ENCODE measurements at regions not wholly inside any gene's neighbourhood (a gene's known extent, or its start where the extent isn't known, plus 50 kb on each side); places are given as distances from the start of the nearest gene placed in this dataset.

DNA sequence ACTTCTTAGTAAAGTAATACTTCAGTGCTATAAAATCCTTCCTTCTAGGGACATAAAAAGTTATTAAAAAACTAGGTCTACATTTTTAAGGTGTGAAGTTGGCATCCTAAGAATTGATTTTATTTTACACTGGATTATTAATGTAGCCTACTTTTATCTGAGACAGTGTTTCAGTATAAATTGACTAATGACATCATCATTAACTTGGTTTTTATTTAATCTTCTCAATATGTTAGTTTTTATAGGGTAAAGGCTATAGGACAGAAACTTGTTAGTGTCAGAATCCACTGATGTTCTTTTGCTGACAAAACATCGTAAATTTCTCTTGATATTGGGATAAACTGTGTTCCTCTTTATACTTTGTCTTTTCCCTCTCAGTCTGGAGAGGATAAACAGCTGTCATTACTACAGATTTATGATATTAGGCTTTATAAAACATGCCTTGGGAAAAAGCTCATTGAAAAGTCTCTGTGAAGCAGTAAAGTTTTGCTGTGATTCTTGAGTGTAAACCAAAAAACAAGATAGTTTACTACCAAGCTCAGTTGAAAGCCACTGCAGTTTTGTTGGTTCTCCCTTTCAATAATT, 569.9 kb downstream of the EPHA4 start:
- TF ChIP-seq, protein P1, sequence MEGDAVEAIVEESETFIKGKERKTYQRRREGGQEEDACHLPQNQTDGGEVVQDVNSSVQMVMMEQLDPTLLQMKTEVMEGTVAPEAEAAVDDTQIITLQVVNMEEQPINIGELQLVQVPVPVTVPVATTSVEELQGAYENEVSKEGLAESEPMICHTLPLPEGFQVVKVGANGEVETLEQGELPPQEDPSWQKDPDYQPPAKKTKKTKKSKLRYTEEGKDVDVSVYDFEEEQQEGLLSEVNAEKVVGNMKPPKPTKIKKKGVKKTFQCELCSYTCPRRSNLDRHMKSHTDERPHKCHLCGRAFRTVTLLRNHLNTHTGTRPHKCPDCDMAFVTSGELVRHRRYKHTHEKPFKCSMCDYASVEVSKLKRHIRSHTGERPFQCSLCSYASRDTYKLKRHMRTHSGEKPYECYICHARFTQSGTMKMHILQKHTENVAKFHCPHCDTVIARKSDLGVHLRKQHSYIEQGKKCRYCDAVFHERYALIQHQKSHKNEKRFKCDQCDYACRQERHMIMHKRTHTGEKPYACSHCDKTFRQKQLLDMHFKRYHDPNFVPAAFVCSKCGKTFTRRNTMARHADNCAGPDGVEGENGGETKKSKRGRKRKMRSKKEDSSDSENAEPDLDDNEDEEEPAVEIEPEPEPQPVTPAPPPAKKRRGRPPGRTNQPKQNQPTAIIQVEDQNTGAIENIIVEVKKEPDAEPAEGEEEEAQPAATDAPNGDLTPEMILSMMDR (IDR thresholded peaks at IDR 0.05) = no peak
- no peak for TF ChIP-seq POLR2A (IDR thresholded peaks at IDR 0.05)
- DNase-seq = no peak
- H3K4me1 ChIP-seq = no peaks in the 10 kb centered on the region
- no peaks in the 10 kb centered on the region for H3K9me3 ChIP-seq
- H3K27ac ChIP-seq = no peak overlapping the region
- no peak overlapping the region for H3K4me3 ChIP-seq (replicated peaks in 1 of 3)
- 0% methylated on average over 1 of the region's 1 CpG for WGBS, 2 donors
- no peaks in the 10 kb centered on the region for H3K36me3 ChIP-seq
- no peaks in the 10 kb centered on the region for H3K27me3 ChIP-seq
- intact Hi-C loops (cut with DNase I) = no loop called here

DNA sequence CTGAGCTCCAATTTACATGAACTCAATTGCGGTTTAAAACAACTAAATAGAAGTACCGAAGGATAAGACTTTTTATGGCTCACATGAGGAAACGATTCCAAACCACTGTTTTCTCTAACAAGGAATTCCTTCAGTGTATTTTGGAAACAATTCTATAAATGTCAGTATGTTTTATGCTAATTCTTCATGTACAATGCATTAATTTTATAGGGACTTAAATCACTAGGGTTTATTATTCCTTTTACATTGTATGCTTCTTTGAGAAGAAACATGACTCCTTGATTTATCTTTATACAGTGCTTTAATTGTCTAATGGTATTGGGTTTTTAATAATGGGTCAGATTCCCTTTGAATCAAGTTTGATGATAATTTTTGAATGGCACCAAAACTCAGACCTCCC, 566.8 kb downstream of the EPHA4 start:
- 79 to 81% methylated on average over 3 of the region's 3 CpGs for WGBS, 2 donors
- DNase-seq = no peak
- intact Hi-C loops (cut with DNase I) = no loop called here

DNA sequence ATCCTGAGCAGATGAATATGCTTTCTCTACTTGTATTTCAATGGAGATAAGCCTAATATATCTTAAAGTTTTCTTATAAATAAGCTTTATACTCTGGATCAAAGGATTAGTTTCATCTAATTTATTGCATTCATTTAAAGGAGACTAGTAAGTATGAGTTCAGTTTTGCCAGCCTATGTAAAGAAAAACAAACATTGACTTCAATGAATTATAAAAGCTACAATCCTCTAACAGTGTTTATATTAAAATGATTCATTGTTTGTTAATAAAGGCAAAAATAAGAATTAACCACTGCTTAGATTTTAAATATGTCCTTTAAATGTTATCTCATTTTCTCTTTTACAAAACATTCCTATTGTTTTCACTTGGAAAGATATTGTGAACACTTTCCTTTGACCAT, 566.0 kb downstream of the EPHA4 start:
- no peak for DNase-seq
- H3K27ac ChIP-seq = no peak overlapping the region
- H3K4me3 ChIP-seq (replicated peaks in 1 of 3) = no peak overlapping the region
- TF ChIP-seq, protein P1 (IDR thresholded peaks at IDR 0.05) = no peak
- TF ChIP-seq POLR2A (IDR thresholded peaks at IDR 0.05) = no peak
- no peaks in the 10 kb centered on the region for H3K4me1 ChIP-seq
- H3K36me3 ChIP-seq = no peaks in the 10 kb centered on the region
- H3K9me3 ChIP-seq = no peaks in the 10 kb centered on the region
- no peaks in the 10 kb centered on the region for H3K27me3 ChIP-seq
- intact Hi-C loops (cut with DNase I) = no loop called here

More for the DNA sequence above, 566.8 kb downstream of the EPHA4 start:
- TF ChIP-seq, protein P1 (IDR thresholded peaks at IDR 0.05) = no peak
- no peak for TF ChIP-seq POLR2A (IDR thresholded peaks at IDR 0.05)
- Histone ChIP-seq H3K36me3 (no peaks in the 10 kb centered on the region), H3K27ac (no peak overlapping the region), H3K4me1 (no peaks in the 10 kb centered on the region), H3K9me3 (no peaks in the 10 kb centered on the region), H3K4me3 (replicated peaks in 1 of 3) (no peak overlapping the region), H3K27me3 (no peaks in the 10 kb centered on the region)

DNA sequence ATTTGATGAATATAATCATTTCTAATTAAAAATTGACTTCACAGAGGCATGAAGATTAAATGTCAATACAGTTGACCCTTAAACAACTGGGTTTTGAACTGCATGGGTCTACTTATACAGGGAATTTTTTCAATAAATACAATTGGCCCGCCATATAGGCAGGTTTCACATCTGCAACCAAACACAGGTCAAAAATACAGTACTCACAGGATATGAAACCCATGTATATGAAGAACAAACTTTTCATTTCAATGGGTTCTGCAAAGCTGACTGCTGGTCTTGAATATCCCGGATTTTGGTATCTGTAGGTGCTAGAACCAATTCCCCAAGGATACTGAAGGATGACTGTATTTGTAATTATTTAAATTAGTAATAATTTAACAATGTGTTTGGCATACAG, 555.6 kb downstream of the EPHA4 start:
- H3K27ac ChIP-seq = no peak overlapping the region
- DNase-seq = no peak
- no peaks in the 10 kb centered on the region for H3K4me1 ChIP-seq
- H3K36me3 ChIP-seq = no peaks in the 10 kb centered on the region
- no peak for TF ChIP-seq POLR2A (IDR thresholded peaks at IDR 0.05)
- TF ChIP-seq, protein P1 (IDR thresholded peaks at IDR 0.05) = no peak
- intact Hi-C loops (cut with DNase I) = no loop called here
- H3K4me3 ChIP-seq (replicated peaks in 1 of 3) = no peak overlapping the region
- no peaks in the 10 kb centered on the region for H3K27me3 ChIP-seq
- H3K9me3 ChIP-seq = no peaks in the 10 kb centered on the region
- WGBS, 2 donors = 95 to 98% methylated on average over 2 of the region's 2 CpGs

DNA sequence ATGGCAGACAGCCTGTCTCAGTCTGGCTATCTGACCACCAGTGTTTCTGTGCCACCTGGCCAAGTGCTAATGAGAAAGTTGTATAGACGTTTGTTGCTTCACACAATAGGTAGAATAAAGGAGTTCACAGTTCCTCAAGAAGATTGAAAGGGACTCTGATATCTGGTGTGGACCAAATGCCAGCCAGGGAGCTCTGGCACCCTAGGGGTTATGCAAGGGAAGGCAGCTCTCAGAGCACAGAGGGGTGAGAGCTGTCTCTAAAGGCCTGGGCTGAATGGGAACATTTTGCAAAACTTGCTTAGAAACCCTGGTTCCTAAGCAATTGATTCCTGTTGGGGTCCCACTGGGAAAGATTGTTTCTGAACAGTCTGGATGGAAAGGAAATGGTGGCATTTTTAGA, 553.8 kb downstream of the EPHA4 start:
- 85 to 86% methylated on average over 1 of the region's 1 CpG for WGBS, 2 donors
- no peak for TF ChIP-seq POLR2A (IDR thresholded peaks at IDR 0.05)
- TF ChIP-seq, protein P1 (IDR thresholded peaks at IDR 0.05) = no peak
- Histone ChIP-seq H3K27me3 (no peaks in the 10 kb centered on the region), H3K27ac (no peak overlapping the region), H3K4me3 (replicated peaks in 1 of 3) (no peak overlapping the region), H3K4me1 (no peaks in the 10 kb centered on the region), H3K36me3 (no peaks in the 10 kb centered on the region), H3K9me3 (no peaks in the 10 kb centered on the region)
- intact Hi-C loops (cut with DNase I) = no loop called here
- DNase-seq = no peak

All from thyroid gland (tissue), 4 donors.